ENCODE measurements at regions not wholly inside any gene's neighbourhood (a gene's known extent, or its start where the extent isn't known, plus 50 kb on each side); places are given as distances from the start of the nearest gene placed in this dataset.

DNA sequence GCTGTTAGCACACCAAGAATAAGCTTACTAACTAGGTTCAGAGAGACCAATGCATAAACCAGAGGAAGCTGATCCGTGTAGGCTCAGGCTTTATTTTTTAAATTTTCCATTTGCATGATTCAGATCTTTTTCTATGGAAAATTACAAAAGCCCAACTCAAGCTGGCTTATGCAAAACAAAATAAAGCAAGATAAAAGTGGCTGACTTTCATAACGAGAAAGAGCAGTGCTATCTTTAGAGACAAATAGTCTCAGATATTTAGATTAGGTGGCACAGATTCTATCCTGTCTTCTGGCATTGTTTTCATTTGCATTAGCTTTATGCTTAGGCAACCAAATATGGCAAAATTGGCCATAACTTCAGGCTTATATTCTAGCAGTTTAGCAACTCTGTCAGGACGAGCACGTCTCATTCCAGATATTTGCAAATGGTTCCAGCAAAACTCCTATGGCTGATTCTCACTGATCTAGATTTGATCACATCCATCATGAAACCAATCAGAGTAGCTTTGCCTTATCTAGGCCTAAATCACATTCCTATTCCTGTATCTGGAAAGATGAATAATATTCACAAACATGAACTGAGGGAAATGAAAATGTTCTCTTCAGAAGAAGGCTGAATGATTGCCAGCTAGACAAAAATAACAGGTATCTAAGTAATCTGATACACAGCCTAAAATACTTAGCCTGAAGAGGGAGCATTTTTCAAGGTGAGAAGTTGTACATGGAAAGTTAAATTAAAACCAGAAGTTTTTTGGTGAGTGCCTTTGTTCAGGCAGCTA, 216.4 kb upstream of the DPPA4 start (continued):
- TF ChIP-seq ATF7 (IDR thresholded peaks at IDR 0.05), result no peak
- TF ChIP-seq, protein P1, sequence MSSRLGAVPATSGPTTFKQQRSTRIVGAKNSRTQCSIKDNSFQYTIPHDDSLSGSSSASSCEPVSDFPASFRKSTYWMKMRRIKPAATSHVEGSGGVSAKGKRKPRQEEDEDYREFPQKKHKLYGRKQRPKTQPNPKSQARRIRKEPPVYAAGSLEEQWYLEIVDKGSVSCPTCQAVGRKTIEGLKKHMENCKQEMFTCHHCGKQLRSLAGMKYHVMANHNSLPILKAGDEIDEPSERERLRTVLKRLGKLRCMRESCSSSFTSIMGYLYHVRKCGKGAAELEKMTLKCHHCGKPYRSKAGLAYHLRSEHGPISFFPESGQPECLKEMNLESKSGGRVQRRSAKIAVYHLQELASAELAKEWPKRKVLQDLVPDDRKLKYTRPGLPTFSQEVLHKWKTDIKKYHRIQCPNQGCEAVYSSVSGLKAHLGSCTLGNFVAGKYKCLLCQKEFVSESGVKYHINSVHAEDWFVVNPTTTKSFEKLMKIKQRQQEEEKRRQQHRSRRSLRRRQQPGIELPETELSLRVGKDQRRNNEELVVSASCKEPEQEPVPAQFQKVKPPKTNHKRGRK (tag; IDR thresholded peaks at IDR 0.05), result no peak
- TF ChIP-seq HSF4 (CRISPR knock-in tag; IDR thresholded peaks at IDR 0.05; ENCODE audit: borderline replicate concordance), result no peak
- TF ChIP-seq KLF16 (IDR thresholded peaks at IDR 0.05), result no peak
- TF ChIP-seq E2F3 (CRISPR knock-in tag; IDR thresholded peaks at IDR 0.05), result no peak
- no peak for TF ChIP-seq SETDB1 (IDR thresholded peaks at IDR 0.05; ENCODE audit: low read length)
- TF ChIP-seq, protein P2, sequence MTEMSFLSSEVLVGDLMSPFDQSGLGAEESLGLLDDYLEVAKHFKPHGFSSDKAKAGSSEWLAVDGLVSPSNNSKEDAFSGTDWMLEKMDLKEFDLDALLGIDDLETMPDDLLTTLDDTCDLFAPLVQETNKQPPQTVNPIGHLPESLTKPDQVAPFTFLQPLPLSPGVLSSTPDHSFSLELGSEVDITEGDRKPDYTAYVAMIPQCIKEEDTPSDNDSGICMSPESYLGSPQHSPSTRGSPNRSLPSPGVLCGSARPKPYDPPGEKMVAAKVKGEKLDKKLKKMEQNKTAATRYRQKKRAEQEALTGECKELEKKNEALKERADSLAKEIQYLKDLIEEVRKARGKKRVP (CRISPR knock-in tag; IDR thresholded peaks at IDR 0.05), result no peak
- TF ChIP-seq, protein P3, sequence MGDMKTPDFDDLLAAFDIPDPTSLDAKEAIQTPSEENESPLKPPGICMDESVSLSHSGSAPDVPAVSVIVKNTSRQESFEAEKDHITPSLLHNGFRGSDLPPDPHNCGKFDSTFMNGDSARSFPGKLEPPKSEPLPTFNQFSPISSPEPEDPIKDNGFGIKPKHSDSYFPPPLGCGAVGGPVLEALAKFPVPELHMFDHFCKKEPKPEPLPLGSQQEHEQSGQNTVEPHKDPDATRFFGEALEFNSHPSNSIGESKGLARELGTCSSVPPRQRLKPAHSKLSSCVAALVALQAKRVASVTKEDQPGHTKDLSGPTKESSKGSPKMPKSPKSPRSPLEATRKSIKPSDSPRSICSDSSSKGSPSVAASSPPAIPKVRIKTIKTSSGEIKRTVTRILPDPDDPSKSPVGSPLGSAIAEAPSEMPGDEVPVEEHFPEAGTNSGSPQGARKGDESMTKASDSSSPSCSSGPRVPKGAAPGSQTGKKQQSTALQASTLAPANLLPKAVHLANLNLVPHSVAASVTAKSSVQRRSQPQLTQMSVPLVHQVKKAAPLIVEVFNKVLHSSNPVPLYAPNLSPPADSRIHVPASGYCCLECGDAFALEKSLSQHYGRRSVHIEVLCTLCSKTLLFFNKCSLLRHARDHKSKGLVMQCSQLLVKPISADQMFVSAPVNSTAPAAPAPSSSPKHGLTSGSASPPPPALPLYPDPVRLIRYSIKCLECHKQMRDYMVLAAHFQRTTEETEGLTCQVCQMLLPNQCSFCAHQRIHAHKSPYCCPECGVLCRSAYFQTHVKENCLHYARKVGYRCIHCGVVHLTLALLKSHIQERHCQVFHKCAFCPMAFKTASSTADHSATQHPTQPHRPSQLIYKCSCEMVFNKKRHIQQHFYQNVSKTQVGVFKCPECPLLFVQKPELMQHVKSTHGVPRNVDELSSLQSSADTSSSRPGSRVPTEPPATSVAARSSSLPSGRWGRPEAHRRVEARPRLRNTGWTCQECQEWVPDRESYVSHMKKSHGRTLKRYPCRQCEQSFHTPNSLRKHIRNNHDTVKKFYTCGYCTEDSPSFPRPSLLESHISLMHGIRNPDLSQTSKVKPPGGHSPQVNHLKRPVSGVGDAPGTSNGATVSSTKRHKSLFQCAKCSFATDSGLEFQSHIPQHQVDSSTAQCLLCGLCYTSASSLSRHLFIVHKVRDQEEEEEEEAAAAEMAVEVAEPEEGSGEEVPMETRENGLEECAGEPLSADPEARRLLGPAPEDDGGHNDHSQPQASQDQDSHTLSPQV (IDR thresholded peaks at IDR 0.05), result no peak
- no peak for TF ChIP-seq KAT2B (IDR thresholded peaks at IDR 0.05; ENCODE audit: low read depth, low read length)
- TF ChIP-seq YY1 (IDR thresholded peaks at IDR 0.05; ENCODE audit: borderline replicate concordance in 1 of 3, control insufficient read depth in 1 of 3, extremely low read depth in 1 of 3, insufficient read depth in 3 of 3, insufficient read length in 1 of 3, insufficient replicate concordance in 2 of 3, low read depth in 1 of 3, low read length in 2 of 3), result no peak

Data from K562 (cell line).